GM10266 (cell line): ENCODE measurements at regions not wholly inside any gene's neighbourhood (a gene's known extent, or its start where the extent isn't known, plus 50 kb on each side); places are given as distances from the start of the nearest gene placed in this dataset.

Experiments used
- DNase-seq: peaks from one replicate; pipeline ENCODE4 v3.0.0; 2012; ENCODE audit errors: extremely low spot score
- TF ChIP-seq, protein P1 (sequence below): IDR thresholded peaks from 2 replicates; pipeline ENCODE4 v1.5.1; 2012; ENCODE audit warnings: mild to moderate bottlenecking, low read depth; ENCODE audit not compliant: control insufficient read depth, insufficient read depth; ENCODE audit errors: missing control alignments

DNA sequence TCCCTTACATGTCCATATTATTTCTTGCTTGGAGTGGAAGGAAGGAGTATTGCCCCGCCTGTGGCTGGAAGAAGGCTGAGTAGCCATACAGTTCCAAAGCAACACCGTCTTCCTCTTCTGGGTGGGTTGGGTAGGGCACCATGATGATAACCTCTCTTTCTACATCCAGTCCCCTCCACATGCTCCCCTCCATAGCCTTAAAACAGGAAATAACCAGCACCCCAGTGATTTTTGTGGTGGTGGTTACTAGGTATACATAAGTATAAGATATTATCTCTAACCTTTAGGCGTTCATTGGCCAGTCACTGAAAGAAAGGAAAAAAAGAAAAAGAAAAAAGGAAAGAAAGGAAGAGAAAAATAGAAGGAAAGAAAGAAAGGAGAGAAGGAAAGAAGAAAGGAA lies 63.1 kb downstream of the CXCR4 start:
- TF ChIP-seq, protein P1, sequence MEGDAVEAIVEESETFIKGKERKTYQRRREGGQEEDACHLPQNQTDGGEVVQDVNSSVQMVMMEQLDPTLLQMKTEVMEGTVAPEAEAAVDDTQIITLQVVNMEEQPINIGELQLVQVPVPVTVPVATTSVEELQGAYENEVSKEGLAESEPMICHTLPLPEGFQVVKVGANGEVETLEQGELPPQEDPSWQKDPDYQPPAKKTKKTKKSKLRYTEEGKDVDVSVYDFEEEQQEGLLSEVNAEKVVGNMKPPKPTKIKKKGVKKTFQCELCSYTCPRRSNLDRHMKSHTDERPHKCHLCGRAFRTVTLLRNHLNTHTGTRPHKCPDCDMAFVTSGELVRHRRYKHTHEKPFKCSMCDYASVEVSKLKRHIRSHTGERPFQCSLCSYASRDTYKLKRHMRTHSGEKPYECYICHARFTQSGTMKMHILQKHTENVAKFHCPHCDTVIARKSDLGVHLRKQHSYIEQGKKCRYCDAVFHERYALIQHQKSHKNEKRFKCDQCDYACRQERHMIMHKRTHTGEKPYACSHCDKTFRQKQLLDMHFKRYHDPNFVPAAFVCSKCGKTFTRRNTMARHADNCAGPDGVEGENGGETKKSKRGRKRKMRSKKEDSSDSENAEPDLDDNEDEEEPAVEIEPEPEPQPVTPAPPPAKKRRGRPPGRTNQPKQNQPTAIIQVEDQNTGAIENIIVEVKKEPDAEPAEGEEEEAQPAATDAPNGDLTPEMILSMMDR, result no peak
- no peak for DNase-seq

DNA sequence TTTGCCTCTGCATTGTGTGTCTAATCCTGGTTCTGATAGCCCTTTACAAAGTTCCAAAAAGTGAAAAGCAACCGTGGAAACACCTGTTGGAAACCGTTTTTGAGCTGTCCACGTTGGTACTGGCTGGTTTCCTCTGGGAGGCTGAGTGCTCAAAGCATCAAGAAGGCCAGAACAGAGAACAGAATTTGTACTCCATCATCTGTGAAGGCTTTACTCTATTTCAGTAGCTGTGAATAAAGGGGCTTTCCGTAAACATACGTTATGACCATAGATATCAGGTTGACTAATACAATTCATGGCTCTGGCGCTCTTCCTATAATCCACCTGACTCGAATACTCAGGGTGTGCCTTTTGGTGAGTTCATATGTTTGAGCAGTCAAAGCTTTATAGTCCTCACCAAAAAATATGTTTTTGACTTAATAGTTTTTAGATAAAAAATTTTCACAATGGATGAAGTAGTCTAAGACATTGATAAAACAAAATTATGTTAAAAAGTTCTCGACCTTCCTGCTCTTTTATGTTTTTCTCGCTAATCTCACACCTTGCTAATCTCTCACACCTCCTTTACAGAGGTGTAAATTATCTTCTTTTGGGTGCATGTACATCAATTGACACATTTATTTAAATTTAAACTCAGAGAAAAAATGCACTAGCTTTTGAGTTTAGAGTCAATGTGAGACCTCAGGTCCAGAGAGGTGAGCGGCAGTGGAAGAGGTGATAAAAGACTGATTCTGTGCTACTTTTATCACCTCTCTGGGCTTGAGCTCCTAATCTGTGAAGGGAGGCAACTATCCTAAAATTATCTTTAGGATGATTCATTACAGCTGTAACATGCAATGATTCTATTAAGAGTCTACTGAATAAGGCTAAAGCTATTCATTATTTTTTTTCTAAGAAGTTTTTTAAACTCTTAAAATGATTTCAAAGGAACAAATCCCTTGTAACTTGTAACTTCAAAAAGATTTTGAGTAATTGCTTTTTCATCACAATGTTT lies 65.3 kb downstream of the CXCR4 start:
- TF ChIP-seq, protein P1, result no peak

DNA sequence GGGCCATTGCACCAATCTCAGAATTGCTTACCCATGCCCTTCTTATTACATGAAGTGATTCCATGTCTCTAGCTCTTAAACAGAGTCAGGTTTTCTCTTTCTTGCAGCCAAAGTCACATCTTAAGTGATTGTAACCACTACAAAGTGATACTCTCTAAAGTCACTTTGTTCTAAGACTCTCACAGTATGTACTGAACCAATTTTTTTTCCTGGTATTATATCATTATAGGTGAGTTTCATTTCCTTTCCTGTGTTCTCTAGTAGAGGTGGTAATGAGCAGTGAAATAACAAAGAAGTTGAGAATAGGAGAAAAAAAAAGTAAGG lies 66.3 kb upstream of the DARS1 start:
- DNase-seq, result no peak
- TF ChIP-seq, protein P1, result no peak

More for the DNA sequence above, 65.3 kb downstream of the CXCR4 start:
- peak; percentile 44 for DNase-seq

DNA sequence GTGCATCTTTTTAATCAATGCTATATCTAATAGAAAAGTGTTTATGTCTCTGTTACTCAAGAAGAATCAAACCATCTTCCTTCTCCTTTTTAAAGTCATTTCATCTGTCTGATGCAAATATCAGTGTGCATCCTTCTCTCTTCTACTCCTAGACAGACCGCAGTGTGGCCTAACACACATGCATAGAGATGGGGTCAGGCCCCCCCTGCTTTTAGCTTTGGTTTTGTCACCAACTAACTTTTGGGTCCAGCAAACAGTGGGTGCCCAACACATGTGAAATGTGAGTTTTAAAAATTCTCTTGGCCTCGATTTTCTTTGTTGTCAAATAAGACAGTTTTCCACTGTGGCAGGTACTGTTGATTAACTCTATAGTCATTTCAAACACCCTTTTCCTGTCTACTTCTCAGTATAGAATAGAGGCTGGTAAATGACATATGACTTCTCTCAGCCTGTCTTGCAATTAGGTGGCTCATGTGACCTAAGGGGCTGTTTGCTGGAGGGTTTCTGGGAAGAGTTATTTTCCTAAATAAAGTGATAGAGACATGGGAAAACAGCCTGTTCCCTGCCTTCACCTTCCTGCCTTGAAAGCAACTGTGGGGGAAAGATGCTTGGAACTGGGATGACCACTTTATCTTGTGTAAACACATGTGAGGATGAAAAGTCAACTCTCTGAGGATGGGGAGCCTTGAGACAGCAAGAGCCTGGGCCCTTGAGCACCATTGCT lies 65.7 kb upstream of the DARS1 start:
- no peak for DNase-seq
- TF ChIP-seq, protein P1, result no peak

DNA sequence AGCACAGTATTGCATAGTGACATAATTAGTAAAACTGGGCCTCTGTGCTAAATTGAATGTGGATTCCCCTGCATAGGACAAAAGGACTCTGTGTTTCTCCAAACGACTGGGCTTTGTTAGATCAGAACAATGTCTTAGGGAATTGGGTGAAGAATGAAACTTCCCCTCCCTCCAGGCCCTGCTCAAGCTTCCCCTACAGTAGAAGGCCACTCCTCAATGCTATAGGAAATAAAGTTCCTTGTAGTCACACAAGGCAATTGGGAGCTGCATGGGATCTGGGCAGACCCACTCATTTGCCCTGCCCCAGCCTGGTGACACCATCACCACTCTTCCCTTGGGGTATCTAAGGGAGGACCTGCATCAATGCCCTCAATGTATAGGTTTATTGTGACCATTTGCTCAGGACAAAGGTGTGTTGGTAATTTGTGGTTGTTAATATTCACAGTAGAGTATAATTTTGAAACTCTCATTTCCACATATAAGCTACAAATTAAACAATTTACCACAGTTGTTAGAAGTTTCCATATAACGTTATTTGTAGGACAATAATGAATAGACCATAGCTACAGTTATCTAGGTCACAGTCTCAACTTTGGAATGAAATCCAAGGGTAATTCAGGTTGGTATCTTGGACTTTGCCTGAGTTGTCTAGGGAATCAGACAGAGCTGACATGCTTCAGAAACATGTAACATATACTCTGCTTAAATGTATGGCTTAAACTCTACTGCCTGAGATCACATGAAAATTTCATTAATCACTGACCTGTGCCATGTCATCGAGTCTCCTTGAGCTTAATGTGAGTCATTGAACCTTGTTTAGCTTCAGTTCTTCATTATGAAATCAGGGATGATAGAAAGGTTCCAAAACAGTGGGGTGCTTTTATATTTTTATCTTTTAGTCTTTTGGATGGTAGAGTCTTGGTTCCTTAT lies 64.8 kb upstream of the DARS1 start:
- TF ChIP-seq, protein P1, result no peak
- DNase-seq, result no peak

DNA sequence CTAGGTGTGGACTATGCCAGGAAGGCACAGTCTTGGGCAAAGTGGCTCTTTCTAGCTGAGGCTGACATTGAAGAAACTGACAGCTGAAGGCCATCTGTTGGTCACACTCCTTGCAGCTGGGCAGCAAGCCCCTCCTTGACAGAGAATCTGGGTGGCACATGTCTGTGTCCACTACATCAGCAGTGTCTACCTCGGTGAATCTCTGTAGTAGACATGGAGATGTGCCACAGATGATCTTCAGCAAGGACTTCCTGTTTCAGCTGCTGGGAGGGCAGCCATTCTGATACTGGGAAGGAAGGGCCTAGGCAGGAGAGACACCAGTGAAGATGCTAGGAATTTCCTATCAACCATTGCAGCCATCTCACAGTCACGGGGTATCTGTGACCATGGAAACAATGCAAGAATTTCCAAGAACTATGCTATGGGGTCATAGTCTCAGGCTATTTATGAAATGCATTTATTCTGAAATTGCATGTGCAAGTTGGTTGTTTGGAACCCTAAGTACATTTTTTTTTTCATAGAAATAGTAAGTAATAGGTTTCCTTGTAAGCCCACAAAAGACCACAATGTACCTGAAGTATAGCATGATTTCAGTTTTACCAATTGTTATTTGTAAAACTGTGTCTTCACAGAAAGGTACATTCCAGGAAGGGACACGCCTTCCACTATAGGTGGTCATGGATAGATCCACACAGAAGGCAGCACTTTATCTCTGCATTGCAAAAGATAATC lies 63.8 kb upstream of the DARS1 start:
- TF ChIP-seq, protein P1, result no peak
- DNase-seq, result no peak
